DMS114 treated with DMSO at 0.1 percent for 48 hours (cell line): ENCODE measurements at regions not wholly inside any gene's neighbourhood (a gene's known extent, or its start where the extent isn't known, plus 50 kb on each side); places are given as distances from the start of the nearest gene placed in this dataset.

Experiments used
- DNase-seq: peaks from one replicate; lab custom pipeline; 2025; ENCODE audit not compliant: unreplicated experiment; lab: John Stamatoyannopoulos, UW

DNA sequence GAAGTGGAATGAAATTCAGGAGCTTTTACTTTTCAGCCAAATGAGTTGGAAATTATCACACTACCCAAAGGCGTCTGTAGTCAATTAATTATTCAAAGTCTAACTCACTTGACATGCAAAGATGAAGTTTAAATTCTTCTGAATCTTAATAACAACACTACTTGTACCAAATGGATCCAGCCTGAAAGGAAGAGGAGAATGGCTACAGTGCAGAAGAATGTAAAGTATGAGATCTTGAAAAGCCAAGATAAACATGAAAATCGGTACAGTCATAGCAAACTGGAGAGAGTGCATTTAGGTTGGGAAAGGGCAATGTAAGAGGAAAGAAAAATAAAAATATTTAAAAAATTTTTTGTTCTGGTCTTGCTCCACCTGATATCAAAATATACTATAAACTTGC is 195.5 kb downstream of the SIM1 start:
- DNase-seq: no peak

- DNase-seq: no peak
Measured at GRCh38 chr6:100268326-100268725, 196.4 kb downstream of the SIM1 start.

- no peak for DNase-seq
Measured at GRCh38 chr6:100267721-100268123, 197.0 kb downstream of the SIM1 start.

GRCh38 chr6:100266494-100267401 is 198.0 kb downstream of the SIM1 start:
- DNase-seq: no peak

DNA sequence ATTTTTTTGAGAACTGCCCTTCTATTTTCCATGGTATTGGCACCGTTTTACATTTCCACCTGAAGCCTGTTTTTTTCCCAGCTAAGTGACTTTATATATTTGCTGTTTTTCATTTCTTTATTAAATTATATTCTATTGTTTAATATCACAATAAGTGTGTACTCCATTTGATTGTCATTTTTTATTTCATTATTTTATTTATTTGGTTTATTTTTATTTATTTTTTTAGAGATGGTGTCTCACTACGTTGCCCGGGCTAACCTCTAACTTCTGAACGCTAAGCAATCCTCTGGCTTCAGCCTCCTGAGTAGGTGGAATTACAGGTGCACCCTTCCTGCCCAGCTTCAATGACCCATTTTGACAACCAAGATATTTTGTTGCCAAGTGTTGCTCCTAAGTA is 202.6 kb downstream of the SIM1 start:
- DNase-seq: no peak

GRCh38 chr6:100261486-100261885 is 203.2 kb downstream of the SIM1 start:
- no peak for DNase-seq

- DNase-seq: no peak
Measured at GRCh38 chr6:100260584-100260983, 204.1 kb downstream of the SIM1 start.

- DNase-seq: no peak
Measured at GRCh38 chr6:100259865-100260264, 204.9 kb downstream of the SIM1 start.

DNA sequence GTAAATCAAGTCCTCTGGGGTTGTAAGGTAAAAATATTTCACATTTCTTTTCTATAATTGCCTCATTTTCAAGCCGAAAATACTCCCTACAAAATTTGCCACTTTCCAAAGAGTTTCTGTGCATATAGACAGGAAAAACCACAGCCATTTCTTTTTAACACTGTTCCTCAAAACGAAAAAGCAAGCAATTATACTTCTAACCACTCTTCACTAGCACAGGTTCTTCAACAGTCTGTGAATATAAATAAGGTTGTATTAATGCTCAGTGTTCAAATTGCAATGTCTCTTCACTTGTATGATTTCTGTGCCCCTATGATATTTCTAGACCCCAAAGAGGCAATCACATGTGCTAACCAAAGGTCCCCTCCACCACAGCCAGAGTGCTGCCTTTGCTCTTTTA is 206.0 kb downstream of the SIM1 start:
- DNase-seq: no peak

- no peak for DNase-seq
Measured at GRCh38 chr6:100257793-100258395, 206.8 kb downstream of the SIM1 start.

- DNase-seq: no peak
Measured at GRCh38 chr6:100255701-100256100, 209.0 kb downstream of the SIM1 start.

GRCh38 chr6:100247123-100247522 is 217.6 kb downstream of the SIM1 start:
- DNase-seq: no peak

- no peak for DNase-seq
Measured at GRCh38 chr6:100246206-100246605, 218.5 kb downstream of the SIM1 start.

DNA sequence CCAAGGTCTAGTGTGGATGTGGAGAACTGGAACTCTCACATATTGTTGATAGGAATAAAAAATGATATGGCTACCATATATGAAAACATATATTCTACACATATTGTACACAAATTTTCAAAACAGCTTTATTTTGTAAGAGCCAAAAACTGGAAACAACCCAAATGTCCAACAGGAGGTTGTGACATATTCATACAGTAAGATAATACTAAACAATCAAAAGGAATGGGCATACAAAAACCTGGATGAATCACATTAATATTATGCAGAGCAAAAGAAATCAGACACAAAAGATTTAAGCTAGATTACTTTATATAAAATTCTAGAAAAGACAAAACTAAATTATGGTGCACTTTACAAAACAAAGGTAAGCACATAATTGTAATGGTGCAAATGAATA is 223.9 kb downstream of the SIM1 start:
- no peak for DNase-seq

- DNase-seq: no peak
Measured at GRCh38 chr6:100237821-100238220, 226.9 kb downstream of the SIM1 start.

- no peak for DNase-seq
Measured at GRCh38 chr6:100236389-100236788, 228.3 kb downstream of the SIM1 start.

DNA sequence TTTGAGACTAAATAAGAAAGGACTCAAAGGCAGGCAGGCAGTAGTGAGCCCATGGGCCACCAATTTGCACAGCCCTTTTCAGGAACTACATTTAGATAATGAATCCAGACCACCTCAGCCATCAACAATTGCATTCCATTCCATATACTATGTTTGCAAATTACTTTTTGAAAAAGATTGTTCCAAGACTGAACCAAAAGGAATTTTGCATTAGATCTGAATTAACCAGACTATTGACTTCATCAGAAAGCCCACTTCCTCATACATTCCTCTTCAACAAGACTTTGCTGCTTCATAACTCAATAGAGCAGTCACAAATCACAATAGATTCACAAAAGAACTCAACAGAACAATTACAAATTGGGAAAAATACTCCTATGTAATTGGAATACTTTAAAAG is 229.1 kb downstream of the SIM1 start:
- DNase-seq: no peak

GRCh38 chr6:100234625-100235024 is 230.1 kb downstream of the SIM1 start:
- no peak for DNase-seq

DNA sequence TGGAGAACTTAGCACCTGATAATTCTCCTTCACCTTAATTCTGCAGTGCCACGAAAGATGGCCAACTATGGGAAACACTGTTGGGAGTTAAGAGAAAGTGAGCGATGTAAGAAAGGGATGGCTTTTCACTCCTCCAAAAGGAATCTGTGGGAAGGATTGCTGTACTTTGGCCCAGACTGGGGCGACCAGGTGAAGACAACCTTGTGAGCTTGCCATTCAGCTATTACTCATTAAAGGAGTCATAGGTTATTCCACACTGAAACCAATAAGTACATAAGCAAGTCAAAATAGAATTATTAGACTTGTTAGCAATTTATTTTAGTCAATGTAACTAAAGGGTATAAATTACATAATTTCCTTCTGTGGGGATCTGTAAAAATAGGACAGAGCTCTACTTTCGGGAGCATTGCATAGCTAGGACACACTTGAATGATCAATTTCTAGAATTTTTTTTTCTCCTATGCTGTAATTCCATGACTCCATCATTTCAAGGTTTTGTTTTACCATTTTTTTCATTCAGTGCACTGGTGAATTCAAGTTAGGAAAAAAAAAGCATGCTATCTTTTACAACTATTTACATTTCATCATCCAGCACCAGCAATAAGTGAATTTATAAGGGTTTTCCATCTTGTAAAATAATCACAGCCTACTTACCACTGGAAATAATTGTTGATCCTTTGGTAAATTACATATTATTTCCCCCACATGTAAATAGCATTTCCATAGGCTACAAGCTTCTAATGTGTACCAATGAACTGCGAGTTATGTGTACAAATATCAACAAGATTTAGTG is 231.7 kb downstream of the SIM1 start:
- no peak for DNase-seq

GRCh38 chr6:100230953-100231316 is 233.8 kb downstream of the SIM1 start:
- no peak for DNase-seq

- no peak for DNase-seq
Measured at GRCh38 chr6:100230115-100230952, 234.4 kb downstream of the SIM1 start.
